ENCODE measurements at regions not wholly inside any gene's neighbourhood (a gene's known extent, or its start where the extent isn't known, plus 50 kb on each side); places are given as distances from the start of the nearest gene placed in this dataset.

DNA sequence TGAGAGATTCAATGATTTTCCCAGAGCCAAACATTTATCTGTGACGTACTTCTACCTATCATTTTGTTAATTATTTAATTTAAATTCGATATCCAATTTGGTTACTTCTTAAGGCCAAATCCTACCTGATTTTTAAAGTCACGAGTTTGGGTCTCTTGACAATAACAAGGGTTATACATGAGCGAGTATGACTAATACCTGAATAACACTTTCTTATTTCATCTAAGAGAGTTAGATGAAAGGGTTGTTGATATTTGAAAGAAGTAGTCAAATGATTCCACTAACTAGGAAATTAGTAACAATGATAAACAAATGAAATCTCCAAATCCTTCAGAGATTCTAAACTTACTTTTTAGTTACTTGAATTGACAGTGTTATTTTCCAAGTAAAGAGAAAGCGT is 1086.9 kb downstream of the XPNPEP1 start:
- Histone ChIP-seq H3K4me1 (no peaks in the 10 kb centered on the region), H3K9me3 (no peaks in the 10 kb centered on the region), H3K36me3 (no peaks in the 10 kb centered on the region), H3K4me3 (no peak overlapping the region), H3K27me3 (no peaks in the 10 kb centered on the region), H3K27ac (no peak overlapping the region)
- no peak for DNase-seq
- intact Hi-C loops (cut with DNase I; ENCODE audit: low total_unique reads): no loop called here
- TF ChIP-seq, protein P1, sequence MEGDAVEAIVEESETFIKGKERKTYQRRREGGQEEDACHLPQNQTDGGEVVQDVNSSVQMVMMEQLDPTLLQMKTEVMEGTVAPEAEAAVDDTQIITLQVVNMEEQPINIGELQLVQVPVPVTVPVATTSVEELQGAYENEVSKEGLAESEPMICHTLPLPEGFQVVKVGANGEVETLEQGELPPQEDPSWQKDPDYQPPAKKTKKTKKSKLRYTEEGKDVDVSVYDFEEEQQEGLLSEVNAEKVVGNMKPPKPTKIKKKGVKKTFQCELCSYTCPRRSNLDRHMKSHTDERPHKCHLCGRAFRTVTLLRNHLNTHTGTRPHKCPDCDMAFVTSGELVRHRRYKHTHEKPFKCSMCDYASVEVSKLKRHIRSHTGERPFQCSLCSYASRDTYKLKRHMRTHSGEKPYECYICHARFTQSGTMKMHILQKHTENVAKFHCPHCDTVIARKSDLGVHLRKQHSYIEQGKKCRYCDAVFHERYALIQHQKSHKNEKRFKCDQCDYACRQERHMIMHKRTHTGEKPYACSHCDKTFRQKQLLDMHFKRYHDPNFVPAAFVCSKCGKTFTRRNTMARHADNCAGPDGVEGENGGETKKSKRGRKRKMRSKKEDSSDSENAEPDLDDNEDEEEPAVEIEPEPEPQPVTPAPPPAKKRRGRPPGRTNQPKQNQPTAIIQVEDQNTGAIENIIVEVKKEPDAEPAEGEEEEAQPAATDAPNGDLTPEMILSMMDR (IDR thresholded peaks at IDR 0.05): no peak
- TF ChIP-seq POLR2A (IDR thresholded peaks at IDR 0.05): no peak

DNA sequence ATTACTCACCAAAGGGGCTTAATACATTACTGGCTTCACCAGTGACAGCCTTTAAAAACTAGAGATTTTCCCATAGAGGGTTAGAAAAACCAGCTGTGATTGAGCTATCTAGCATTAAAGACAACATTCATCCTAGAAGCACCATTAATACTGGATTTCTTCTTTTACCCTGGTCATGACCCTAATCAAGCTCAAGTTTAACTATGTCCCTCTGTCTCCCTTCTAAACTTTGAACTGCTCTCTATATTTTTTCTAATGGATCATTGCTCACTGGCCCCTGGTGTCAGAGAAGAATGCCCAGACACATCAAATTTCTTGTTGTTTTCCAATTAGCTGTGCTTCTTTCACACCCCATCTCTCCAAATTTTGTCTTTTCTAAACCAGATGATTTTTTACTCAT is 1101.3 kb downstream of the XPNPEP1 start:
- intact Hi-C loops (cut with DNase I; ENCODE audit: low total_unique reads): no loop called here
- Histone ChIP-seq H3K36me3 (no peaks in the 10 kb centered on the region), H3K4me3 (no peak overlapping the region), H3K9me3 (no peaks in the 10 kb centered on the region), H3K27ac (no peak overlapping the region), H3K4me1 (no peaks in the 10 kb centered on the region), H3K27me3 (no peaks in the 10 kb centered on the region)
- TF ChIP-seq, protein P1 (IDR thresholded peaks at IDR 0.05): no peak
- no peak for TF ChIP-seq POLR2A (IDR thresholded peaks at IDR 0.05)
- no peak for DNase-seq

DNA sequence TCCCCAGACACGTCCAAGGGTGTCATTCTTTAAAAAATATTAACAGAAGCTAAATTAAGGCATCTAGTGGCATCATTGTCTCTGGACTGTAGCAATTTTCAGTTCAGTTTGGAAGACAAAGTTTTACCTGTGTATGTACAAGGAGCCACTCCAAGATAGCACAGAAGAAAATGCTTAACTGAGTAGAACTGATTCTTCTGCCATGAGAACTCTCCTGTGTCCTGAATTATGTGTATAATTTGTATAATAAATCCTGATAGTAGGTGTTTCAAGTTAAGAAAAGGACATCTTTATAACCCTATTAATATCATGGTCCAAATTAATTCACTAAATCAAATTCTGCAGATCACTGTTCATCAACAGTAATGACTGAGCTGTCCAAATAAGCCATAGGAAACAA is 1104.0 kb downstream of the XPNPEP1 start:
- TF ChIP-seq POLR2A (IDR thresholded peaks at IDR 0.05): no peak
- TF ChIP-seq, protein P1 (IDR thresholded peaks at IDR 0.05): no peak
- Histone ChIP-seq H3K27ac (no peak overlapping the region), H3K27me3 (no peaks in the 10 kb centered on the region), H3K9me3 (no peaks in the 10 kb centered on the region), H3K36me3 (no peaks in the 10 kb centered on the region), H3K4me3 (no peak overlapping the region), H3K4me1 (no peaks in the 10 kb centered on the region)
- intact Hi-C loops (cut with DNase I; ENCODE audit: low total_unique reads): no loop called here
- no peak for DNase-seq

DNA sequence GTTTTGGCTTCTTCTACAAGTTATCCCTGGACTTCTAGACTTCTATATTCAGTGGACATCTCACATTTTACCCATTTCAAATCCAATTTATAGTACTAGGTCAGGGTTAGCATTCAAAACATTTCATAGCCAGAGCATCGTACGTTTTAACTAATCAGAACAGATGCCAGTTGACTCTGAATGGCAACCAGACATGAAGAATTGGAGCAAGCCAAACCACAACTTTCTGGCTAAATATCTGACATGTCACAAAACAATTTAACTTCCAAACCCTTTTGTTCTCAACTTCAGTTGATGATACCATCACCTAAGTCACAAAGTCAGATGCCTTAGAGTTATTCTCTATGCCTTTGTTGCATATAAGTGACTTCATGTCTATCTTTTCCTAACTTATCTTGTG is 1105.7 kb downstream of the XPNPEP1 start:
- TF ChIP-seq POLR2A (IDR thresholded peaks at IDR 0.05): no peak
- TF ChIP-seq, protein P1 (IDR thresholded peaks at IDR 0.05): no peak
- H3K9me3 ChIP-seq: no peaks in the 10 kb centered on the region
- no peaks in the 10 kb centered on the region for H3K36me3 ChIP-seq
- H3K27me3 ChIP-seq: no peaks in the 10 kb centered on the region
- no peak overlapping the region for H3K27ac ChIP-seq
- intact Hi-C loops (cut with DNase I; ENCODE audit: low total_unique reads): no loop called here
- no peak overlapping the region for H3K4me3 ChIP-seq
- H3K4me1 ChIP-seq: no peaks in the 10 kb centered on the region
- DNase-seq: no peak

DNA sequence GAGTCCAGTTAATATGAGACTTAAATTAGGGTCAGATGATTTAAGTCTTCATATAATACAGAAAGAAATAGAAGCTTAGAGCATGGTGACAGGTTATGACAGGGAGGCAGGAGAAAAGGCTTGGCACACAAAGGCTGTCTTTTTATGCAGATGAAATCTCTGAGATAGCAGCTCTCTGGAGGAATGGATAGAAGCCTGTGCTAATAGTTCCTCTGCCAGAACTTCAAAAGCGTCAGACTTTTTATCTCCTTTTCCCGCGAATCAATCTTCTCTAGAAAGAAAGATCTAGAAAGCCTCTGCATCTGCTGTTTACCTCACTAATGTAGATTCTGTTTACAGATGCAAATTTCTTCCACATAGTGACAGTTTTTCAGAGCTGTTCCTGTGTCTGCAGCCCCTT is 1106.2 kb downstream of the XPNPEP1 start:
- H3K9me3 ChIP-seq: no peaks in the 10 kb centered on the region
- TF ChIP-seq, protein P1 (IDR thresholded peaks at IDR 0.05): no peak
- no peak for TF ChIP-seq POLR2A (IDR thresholded peaks at IDR 0.05)
- H3K27ac ChIP-seq: no peak overlapping the region
- intact Hi-C loops (cut with DNase I; ENCODE audit: low total_unique reads): no loop called here
- no peak overlapping the region for H3K4me3 ChIP-seq
- no peaks in the 10 kb centered on the region for H3K36me3 ChIP-seq
- H3K27me3 ChIP-seq: no peaks in the 10 kb centered on the region
- no peaks in the 10 kb centered on the region for H3K4me1 ChIP-seq
- no peak for DNase-seq

All from uterus (tissue), 3 donors.